RWPE1 (cell line): ENCODE measurements at regions not wholly inside any gene's neighbourhood (a gene's known extent, or its start where the extent isn't known, plus 50 kb on each side); places are given as distances from the start of the nearest gene placed in this dataset.

Experiments used
- CTCF ChIA-PET: fragments of 350-600 bp; sonication (Branson Sonifier 250); formaldehyde crosslinking; extraction: SDS; loops from one replicate; lab custom pipeline; 2021; lab: Yijun Ruan, JAX
- POLR2A ChIA-PET: fragments of 400-600 bp; formaldehyde crosslinking; extraction: SDS; loops from one replicate; lab custom pipeline; 2020; ENCODE audit warnings: antibody characterized with exemption; ENCODE audit not compliant: low non-redundant PET; lab: Yijun Ruan, JAX
- DNase-seq: peaks from one replicate; pipeline ENCODE4 v3.0.0; 2012; ENCODE audit warnings: low spot score
- H3K27ac ChIP-seq: fragments of 450-650 bp; 2 replicates; pipeline ENCODE4 v1.5.1; 2017
- CTCF ChIP-seq: fragments of 450-650 bp; conservative IDR thresholded peaks from 2 replicates; pipeline ENCODE4 v1.5.1; 2017; ENCODE audit warnings: low read depth, mild to moderate bottlenecking

GRCh38 chr2:128388499-128388941 lies 69.9 kb upstream of the HS6ST1 start:
- TF ChIP-seq CTCF: no peak
- ChIA-PET CTCF (no interaction called here), POLR2A (no interaction called here)
- no peak overlapping the region for H3K27ac ChIP-seq
- DNase-seq: no peak

- POLR2A ChIA-PET: no interaction called here
Observed at GRCh38 chr2:128389388-128390086, 70.9 kb upstream of the HS6ST1 start.

DNA sequence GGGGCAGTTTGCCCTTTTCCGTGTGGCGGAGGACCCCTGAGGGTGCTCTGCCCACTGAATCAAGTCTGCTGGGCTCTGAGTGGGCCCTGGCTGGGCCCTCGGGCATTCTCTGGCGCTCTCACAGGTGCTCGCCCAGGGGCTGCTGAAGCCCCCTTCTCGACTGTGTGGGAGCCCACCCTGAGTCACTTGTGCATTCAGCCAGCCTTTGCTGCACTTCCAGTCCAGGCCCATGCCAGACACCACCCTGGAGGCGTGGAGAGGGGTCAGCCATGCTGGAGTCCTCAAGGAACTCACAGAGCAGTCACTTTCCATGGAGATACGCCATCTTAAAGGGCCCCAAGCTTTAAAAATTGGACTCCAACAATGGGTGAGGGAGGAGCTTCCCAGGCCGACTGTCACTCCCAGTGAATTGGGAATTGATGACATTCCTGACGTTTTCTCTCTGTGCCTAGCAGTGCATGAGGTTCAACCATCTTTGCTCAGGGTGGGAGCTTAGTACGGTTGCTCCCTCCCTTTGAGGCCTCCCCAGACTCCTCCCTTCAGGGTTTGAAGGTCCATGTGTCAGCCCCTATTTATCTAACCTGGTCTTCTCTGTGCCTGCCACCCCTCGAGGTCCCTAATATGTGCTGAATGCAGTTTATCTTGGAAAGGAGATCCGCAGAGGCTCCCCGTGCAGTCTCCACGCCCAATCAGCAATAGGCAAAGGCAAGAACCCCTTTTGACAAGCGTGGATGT lies 71.8 kb upstream of the HS6ST1 start:
- no peak for TF ChIP-seq CTCF
- ChIA-PET POLR2A (no interaction called here), CTCF (interaction anchor here (0.6 kb wide), 1 partner anchor 86 kb away, joined by 3 read pairs; no protein-coding TSS in a partner anchor)
- H3K27ac ChIP-seq: no peak overlapping the region
- DNase-seq: no peak

More at GRCh38 chr2:128389388-128390086, 70.9 kb upstream of the HS6ST1 start:
- no peak for DNase-seq
- no peak overlapping the region for H3K27ac ChIP-seq
- no peak for TF ChIP-seq CTCF
- CTCF ChIA-PET: no interaction called here

- no peak for DNase-seq
- POLR2A ChIA-PET: no interaction called here
- no peak for TF ChIP-seq CTCF
- no peak overlapping the region for H3K27ac ChIP-seq
- CTCF ChIA-PET: interaction anchor here (0.6 kb wide), 1 partner anchor 85 kb away, joined by 3 read pairs; no protein-coding TSS in a partner anchor
Observed at GRCh38 chr2:128390991-128391630, 72.4 kb upstream of the HS6ST1 start.

- no peak for DNase-seq
- no peak for TF ChIP-seq CTCF
- POLR2A ChIA-PET: no interaction called here
- H3K27ac ChIP-seq: no peak overlapping the region
- CTCF ChIA-PET: no interaction called here
Observed at GRCh38 chr2:128391679-128392078, 73.0 kb upstream of the HS6ST1 start.

DNA sequence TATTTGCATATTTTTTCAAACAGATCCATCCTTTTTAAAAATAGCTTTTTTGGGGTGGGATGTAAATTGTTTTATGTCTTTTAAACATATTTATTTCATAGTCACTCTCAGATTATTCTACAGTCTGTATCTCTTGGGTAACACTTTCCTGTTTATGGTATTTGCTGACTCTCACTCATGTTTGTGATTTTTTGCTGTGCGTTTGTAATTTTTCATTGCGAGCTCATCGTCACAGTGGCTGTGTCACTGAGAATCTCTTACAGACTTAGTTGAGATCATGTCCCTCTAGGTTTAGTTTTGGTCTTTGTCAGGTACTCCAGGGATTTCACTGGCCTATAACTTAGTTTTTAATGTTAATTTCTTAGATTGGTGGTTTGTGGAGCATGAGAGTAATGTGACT lies 73.5 kb upstream of the HS6ST1 start:
- no peak for DNase-seq
- ChIA-PET POLR2A (no interaction called here), CTCF (no interaction called here)
- H3K27ac ChIP-seq: no peak overlapping the region
- no peak for TF ChIP-seq CTCF
